GM12801 (cell line): ENCODE measurements at regions not wholly inside any gene's neighbourhood (a gene's known extent, or its start where the extent isn't known, plus 50 kb on each side); places are given as distances from the start of the nearest gene placed in this dataset.

ENCODE experiments used
- TF ChIP-seq, protein P1 (sequence below): IDR thresholded peaks from one replicate; pipeline ENCODE4 v1.5.1; 2011; ENCODE audit warnings: control low read depth; ENCODE audit not compliant: insufficient read length; ENCODE audit errors: extremely low read depth

DNA sequence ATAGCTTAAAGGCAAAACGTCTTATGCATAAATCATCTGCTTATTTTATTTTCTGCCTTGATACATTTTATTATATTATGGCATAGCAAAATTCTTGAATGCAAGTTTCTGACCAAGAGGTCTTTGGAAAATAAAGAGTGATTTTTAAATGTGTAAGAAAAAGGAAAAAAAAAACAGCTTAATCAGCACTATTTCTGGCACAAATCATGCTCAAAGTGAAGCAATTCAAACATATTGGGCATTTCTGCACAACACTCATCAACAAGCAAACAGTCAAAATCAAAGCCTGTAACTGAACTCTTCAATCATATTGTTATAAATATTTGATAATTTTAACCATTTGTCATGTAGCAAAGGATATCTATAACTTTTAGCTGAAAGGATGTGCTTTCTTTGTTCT, 250.9 kb downstream of the PTPRC start:
- TF ChIP-seq, protein P1, sequence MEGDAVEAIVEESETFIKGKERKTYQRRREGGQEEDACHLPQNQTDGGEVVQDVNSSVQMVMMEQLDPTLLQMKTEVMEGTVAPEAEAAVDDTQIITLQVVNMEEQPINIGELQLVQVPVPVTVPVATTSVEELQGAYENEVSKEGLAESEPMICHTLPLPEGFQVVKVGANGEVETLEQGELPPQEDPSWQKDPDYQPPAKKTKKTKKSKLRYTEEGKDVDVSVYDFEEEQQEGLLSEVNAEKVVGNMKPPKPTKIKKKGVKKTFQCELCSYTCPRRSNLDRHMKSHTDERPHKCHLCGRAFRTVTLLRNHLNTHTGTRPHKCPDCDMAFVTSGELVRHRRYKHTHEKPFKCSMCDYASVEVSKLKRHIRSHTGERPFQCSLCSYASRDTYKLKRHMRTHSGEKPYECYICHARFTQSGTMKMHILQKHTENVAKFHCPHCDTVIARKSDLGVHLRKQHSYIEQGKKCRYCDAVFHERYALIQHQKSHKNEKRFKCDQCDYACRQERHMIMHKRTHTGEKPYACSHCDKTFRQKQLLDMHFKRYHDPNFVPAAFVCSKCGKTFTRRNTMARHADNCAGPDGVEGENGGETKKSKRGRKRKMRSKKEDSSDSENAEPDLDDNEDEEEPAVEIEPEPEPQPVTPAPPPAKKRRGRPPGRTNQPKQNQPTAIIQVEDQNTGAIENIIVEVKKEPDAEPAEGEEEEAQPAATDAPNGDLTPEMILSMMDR, result no peak

DNA sequence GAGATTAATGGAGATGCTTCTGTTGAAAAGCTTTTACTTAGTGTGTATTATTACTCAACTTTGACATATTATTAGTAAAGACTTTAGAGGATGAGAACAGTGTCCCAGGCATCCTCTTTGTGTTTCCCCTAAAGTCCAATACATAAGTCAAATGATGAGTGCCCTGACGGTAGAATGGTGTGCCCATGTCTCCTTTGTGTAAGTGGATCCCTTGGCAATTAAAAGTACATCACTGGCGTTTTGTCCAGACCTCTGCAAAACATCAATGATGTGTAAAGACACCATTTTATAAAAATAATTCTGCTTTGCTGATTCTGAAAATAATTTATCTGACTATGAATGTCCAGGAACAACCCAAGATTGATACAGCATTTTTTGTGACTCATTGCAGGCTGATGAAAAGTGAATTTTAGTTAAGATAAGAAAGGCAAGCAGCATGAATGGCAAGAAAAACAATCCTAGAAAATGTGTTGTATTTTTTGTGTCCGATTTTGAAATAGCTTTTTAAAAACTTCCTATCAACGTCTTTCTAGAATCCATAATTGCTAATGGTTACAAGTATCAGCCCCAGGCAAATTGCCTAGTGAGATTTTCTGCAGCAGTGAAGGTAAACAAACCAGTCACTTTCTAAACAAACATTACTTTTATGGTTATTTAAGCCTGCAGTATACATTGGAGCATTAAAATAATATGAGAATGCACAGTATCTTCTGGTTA, 251.5 kb downstream of the PTPRC start:
- TF ChIP-seq, protein P1, result no peak

- TF ChIP-seq, protein P1, result no peak
These were observed 253.2 kb downstream of the PTPRC start for GRCh38 chr1:198892065-198892464.

- TF ChIP-seq, protein P1, result no peak
These were observed 254.3 kb downstream of the PTPRC start for GRCh38 chr1:198893141-198893540.

DNA sequence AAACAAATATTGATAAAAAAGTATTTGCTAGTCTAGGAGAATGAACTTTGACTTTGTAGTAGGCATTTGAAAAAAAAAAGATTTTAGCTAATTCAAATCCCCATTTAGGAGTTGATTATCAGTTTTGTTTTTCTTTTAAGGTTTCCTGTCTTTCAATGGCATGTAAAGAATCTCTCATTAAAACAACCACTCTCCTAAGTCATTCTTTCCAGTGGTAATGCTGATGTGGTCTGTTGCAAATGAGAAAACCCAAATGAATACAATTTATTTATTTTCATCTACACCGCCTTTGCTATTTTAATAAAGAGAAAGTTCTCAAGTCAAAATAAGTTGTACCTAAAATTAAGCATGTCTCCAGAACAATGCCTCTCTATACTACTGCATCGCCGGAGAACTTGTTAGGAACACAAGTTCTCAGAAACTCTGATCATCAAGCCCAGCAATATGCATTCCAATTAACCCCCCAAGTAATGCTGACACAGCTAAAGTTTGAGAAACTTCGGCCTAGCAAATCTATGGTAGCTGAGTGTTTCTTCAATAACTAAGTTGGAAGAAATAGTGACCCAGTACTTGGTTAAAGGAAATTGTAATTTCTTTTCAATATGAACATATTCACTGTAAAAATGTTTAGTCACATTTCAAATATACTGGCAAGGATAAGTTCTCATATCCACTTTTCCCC, 255.1 kb downstream of the PTPRC start:
- TF ChIP-seq, protein P1, result no peak

DNA sequence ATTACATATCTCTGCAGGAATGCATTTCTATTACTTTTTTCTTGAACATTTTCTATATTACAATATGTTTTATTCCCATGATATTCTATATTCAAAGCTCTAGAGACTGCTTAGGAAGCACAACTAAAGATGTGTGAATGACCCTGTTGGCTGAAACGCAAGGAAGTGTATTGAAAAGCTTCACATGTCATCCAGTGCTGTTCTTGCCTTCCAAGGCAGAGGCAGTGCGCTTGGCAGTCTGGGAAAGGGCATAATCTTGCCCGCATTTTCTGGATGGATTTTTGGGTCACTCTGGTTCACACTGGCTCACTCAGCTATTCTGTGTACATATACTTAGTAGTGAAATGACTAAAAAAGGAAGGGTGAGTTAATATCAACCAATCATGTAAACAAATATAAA, 262.4 kb downstream of the PTPRC start:
- TF ChIP-seq, protein P1, result no peak

DNA sequence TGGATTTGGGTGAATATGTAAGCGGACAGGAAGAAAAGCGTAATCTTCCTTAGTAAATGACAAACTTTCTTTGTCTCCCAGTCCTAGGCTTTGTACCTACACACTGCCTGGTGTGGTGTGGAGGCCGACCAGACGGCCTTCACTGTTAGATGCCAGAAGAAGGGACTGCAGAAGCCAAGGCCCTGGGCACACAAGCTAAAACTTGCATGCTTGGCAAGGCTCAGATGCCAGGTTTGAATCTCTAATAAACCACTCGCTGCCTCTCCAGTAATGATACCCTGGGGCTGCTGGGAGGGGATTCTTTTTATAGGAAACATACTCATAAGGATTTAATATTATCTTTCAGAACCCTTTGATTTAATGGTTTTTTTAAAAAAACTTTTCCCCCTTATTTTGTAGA, 263.8 kb downstream of the PTPRC start:
- TF ChIP-seq, protein P1, result no peak
